ENCODE measurements at regions not wholly inside any gene's neighbourhood (a gene's known extent, or its start where the extent isn't known, plus 50 kb on each side); places are given as distances from the start of the nearest gene placed in this dataset.
A peak's percentile ranks its signal among the peaks of the same experiment; 100 is the strongest.

DNA sequence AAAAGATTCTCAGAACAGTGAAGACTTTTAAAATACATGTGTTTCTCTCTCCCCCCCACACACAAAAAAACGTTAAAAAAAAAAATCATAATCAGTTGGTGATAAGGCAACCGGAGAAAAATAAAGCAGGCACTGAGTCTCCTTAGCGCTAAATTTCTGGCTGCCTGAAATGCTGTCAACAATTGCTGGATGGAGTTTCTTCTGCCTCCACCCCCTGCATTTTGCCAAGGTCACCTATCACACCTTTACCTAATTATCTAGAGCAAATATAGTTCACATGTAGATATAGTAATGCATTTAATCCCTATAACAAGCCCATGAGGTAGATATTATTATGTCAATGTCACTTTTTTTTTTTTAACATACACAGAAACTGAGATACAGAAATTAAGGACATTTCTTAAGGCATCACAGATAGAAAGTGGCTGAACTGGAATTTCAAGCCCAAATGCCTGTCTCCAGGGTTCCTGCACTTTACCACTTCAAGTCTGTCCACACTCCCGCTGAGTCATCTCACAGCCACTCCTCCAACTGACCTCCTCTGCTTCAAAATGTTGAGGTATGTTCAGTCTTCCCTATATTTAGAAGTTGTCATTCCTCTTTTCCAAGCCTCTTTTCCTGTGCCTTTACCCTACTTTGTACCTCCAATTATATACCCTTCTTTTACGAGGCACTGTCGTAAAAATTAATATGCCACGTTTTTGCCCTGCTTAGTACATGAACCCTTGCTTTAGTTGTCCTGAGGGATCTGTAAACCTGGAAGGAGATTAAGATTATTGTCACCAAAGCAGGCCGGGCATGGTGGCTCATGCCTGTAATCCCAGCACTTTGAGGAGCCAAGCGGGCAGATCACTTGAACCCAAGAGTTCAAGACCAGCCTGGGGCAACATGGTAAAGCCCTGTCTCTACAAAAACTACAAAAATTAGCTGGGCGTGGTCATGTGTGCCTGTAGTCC lies 72.8 kb upstream of the MPP7 start:
- ATAC-seq, result no peak
- no peak for TF ChIP-seq ZNF70 (CRISPR knock-in tag; IDR thresholded peaks at IDR 0.05)
- no peak for TF ChIP-seq ZFP3 (CRISPR knock-in tag; IDR thresholded peaks at IDR 0.05)
- TF ChIP-seq CSDC2 (CRISPR knock-in tag; IDR thresholded peaks at IDR 0.05), result no peak
- TF ChIP-seq, protein P1, sequence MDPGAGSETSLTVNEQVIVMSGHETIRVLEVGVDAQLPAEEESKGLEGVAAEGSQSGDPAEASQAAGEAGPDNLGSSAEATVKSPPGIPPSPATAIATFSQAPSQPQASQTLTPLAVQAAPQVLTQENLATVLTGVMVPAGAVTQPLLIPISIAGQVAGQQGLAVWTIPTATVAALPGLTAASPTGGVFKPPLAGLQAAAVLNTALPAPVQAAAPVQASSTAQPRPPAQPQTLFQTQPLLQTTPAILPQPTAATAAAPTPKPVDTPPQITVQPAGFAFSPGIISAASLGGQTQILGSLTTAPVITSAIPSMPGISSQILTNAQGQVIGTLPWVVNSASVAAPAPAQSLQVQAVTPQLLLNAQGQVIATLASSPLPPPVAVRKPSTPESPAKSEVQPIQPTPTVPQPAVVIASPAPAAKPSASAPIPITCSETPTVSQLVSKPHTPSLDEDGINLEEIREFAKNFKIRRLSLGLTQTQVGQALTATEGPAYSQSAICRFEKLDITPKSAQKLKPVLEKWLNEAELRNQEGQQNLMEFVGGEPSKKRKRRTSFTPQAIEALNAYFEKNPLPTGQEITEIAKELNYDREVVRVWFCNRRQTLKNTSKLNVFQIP (CRISPR knock-in tag; IDR thresholded peaks at IDR 0.05; ENCODE audit: borderline replicate concordance, low read depth), result no peak

DNA sequence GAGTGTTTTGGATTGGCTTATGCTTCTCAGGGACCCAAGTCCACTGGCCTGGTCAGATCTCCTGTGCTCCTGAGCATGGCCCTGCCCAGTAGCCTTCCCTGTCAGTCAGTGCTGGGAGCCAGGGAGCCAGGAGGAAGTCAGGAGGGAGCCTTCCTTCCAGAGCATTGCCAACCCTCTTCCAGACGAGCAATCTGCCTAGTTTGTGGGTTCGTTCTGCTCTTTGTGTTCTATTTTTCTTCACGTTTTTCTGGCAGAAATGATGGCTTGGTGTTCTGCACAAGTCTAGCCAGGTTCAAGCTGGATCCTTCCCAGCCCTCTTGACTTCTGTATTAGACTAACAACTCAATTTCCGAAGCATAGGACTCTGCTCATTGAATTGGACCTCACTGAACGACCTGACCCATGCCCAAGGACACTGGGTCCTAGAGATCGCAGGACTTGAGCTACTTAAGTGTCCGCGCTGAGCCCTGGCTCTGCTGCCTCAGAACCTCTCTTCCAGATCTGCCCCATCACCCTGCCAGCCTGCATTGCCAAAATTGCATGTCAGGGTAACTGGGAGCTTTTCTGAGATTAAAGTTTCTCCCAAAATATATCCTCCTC lies 76.2 kb upstream of the MPP7 start:
- ATAC-seq, result no peak

DNA sequence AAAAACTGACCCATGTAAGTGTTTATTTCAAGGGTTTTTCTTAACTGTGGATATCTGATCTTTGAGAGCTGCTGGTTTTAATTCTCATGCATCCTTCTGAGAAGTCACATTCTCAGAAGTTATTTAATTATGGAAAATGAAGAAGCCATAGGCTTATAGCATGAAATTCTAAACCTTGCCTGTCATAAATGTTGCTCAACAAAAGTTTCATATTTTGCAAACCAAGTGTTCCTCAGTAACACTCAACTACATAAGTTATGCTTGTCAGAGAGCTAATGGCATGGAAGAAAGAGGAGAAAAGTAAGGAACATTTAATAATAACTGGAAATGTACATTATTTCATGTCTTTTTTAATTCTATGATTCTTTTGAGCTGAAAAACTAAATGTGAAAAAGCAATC lies 78.6 kb upstream of the MPP7 start:
- no peak for ATAC-seq
- TF ChIP-seq ZNF70 (CRISPR knock-in tag; IDR thresholded peaks at IDR 0.05), result no peak
- no peak for TF ChIP-seq CSDC2 (CRISPR knock-in tag; IDR thresholded peaks at IDR 0.05)
- no peak for TF ChIP-seq GLIS3 (CRISPR knock-in tag; IDR thresholded peaks at IDR 0.05)
- TF ChIP-seq ESRRG (CRISPR knock-in tag; IDR thresholded peaks at IDR 0.05), result no peak
- TF ChIP-seq ZC3H10 (CRISPR knock-in tag; IDR thresholded peaks at IDR 0.05), result no peak

More for the DNA sequence above, 76.2 kb upstream of the MPP7 start:
- TF ChIP-seq BACH2 (CRISPR knock-in tag; IDR thresholded peaks at IDR 0.05; ENCODE audit: borderline replicate concordance) (no peak), OSR1 (CRISPR knock-in tag; IDR thresholded peaks at IDR 0.05) (no peak), ESRRG (CRISPR knock-in tag; IDR thresholded peaks at IDR 0.05) (no peak), TCF4 (CRISPR knock-in tag; IDR thresholded peaks at IDR 0.05; ENCODE audit: borderline replicate concordance) (no peak), ARNTL (CRISPR knock-in tag; IDR thresholded peaks at IDR 0.05; ENCODE audit: borderline replicate concordance, low read depth) (no peak), PPARA (CRISPR knock-in tag; IDR thresholded peaks at IDR 0.05; ENCODE audit: borderline replicate concordance) (no peak)
- TF ChIP-seq, protein P2, sequence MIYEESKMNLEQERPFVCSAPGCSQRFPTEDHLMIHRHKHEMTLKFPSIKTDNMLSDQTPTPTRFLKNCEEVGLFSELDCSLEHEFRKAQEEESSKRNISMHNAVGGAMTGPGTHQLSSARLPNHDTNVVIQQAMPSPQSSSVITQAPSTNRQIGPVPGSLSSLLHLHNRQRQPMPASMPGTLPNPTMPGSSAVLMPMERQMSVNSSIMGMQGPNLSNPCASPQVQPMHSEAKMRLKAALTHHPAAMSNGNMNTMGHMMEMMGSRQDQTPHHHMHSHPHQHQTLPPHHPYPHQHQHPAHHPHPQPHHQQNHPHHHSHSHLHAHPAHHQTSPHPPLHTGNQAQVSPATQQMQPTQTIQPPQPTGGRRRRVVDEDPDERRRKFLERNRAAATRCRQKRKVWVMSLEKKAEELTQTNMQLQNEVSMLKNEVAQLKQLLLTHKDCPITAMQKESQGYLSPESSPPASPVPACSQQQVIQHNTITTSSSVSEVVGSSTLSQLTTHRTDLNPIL (CRISPR knock-in tag; IDR thresholded peaks at IDR 0.05; ENCODE audit: low read depth), result no peak

DNA sequence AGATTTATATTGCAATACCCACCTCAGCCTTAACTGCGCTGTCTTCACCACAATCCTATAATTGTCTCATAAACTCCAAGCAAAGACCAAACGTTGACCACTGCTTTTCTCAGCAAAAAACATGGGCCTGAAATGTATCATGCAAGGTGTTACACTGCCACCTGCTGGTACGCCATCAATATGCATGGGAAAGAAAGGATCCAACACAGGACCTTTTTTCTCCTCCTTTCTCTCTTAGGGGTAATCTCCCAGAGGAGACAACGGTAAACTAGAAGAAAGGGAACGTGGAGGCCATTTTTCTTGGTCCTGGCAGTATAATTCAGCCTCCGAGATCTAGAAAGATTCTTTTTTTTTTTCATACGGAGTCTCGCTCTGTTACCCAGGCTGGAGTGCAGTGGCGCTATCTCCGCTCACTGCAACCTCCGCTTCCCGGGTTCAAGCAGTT lies 79.1 kb upstream of the MPP7 start:
- no peak for TF ChIP-seq RARB (CRISPR knock-in tag; IDR thresholded peaks at IDR 0.05)
- TF ChIP-seq, protein P1 (CRISPR knock-in tag; IDR thresholded peaks at IDR 0.05; ENCODE audit: borderline replicate concordance, low read depth), result no peak
- no peak for TF ChIP-seq ARNTL (CRISPR knock-in tag; IDR thresholded peaks at IDR 0.05; ENCODE audit: borderline replicate concordance, low read depth)
- no peak for TF ChIP-seq SNAI2 (CRISPR knock-in tag; IDR thresholded peaks at IDR 0.05)
- no peak for TF ChIP-seq ZC3H10 (CRISPR knock-in tag; IDR thresholded peaks at IDR 0.05)
- TF ChIP-seq TOX (CRISPR knock-in tag; IDR thresholded peaks at IDR 0.05; ENCODE audit: borderline replicate concordance), result no peak
- TF ChIP-seq GLIS3 (CRISPR knock-in tag; IDR thresholded peaks at IDR 0.05), result no peak
- TF ChIP-seq, protein P2 (CRISPR knock-in tag; IDR thresholded peaks at IDR 0.05; ENCODE audit: low read depth), result no peak
- TF ChIP-seq ZNF565 (CRISPR knock-in tag; conservative IDR thresholded peaks at IDR 0.05; ENCODE audit: low read depth), result no peak
- TF ChIP-seq, protein P3, sequence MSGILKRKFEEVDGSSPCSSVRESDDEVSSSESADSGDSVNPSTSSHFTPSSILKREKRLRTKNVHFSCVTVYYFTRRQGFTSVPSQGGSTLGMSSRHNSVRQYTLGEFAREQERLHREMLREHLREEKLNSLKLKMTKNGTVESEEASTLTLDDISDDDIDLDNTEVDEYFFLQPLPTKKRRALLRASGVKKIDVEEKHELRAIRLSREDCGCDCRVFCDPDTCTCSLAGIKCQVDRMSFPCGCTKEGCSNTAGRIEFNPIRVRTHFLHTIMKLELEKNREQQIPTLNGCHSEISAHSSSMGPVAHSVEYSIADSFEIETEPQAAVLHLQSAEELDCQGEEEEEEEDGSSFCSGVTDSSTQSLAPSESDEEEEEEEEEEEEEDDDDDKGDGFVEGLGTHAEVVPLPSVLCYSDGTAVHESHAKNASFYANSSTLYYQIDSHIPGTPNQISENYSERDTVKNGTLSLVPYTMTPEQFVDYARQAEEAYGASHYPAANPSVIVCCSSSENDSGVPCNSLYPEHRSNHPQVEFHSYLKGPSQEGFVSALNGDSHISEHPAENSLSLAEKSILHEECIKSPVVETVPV (CRISPR knock-in tag; IDR thresholded peaks at IDR 0.05), result no peak
- no peak for TF ChIP-seq CSDC2 (CRISPR knock-in tag; IDR thresholded peaks at IDR 0.05)
- TF ChIP-seq, protein P4, sequence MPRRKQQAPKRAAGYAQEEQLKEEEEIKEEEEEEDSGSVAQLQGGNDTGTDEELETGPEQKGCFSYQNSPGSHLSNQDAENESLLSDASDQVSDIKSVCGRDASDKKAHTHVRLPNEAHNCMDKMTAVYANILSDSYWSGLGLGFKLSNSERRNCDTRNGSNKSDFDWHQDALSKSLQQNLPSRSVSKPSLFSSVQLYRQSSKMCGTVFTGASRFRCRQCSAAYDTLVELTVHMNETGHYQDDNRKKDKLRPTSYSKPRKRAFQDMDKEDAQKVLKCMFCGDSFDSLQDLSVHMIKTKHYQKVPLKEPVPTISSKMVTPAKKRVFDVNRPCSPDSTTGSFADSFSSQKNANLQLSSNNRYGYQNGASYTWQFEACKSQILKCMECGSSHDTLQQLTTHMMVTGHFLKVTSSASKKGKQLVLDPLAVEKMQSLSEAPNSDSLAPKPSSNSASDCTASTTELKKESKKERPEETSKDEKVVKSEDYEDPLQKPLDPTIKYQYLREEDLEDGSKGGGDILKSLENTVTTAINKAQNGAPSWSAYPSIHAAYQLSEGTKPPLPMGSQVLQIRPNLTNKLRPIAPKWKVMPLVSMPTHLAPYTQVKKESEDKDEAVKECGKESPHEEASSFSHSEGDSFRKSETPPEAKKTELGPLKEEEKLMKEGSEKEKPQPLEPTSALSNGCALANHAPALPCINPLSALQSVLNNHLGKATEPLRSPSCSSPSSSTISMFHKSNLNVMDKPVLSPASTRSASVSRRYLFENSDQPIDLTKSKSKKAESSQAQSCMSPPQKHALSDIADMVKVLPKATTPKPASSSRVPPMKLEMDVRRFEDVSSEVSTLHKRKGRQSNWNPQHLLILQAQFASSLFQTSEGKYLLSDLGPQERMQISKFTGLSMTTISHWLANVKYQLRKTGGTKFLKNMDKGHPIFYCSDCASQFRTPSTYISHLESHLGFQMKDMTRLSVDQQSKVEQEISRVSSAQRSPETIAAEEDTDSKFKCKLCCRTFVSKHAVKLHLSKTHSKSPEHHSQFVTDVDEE (CRISPR knock-in tag; IDR thresholded peaks at IDR 0.05), result no peak
- TF ChIP-seq ZNF8 (CRISPR knock-in tag; IDR thresholded peaks at IDR 0.05), result no peak
- TF ChIP-seq TCF4 (CRISPR knock-in tag; IDR thresholded peaks at IDR 0.05; ENCODE audit: borderline replicate concordance), result no peak
- TF ChIP-seq, protein P5, sequence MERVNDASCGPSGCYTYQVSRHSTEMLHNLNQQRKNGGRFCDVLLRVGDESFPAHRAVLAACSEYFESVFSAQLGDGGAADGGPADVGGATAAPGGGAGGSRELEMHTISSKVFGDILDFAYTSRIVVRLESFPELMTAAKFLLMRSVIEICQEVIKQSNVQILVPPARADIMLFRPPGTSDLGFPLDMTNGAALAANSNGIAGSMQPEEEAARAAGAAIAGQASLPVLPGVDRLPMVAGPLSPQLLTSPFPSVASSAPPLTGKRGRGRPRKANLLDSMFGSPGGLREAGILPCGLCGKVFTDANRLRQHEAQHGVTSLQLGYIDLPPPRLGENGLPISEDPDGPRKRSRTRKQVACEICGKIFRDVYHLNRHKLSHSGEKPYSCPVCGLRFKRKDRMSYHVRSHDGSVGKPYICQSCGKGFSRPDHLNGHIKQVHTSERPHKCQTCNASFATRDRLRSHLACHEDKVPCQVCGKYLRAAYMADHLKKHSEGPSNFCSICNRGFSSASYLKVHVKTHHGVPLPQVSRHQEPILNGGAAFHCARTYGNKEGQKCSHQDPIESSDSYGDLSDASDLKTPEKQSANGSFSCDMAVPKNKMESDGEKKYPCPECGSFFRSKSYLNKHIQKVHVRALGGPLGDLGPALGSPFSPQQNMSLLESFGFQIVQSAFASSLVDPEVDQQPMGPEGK (CRISPR knock-in tag; IDR thresholded peaks at IDR 0.05; ENCODE audit: borderline replicate concordance), result no peak
- TF ChIP-seq PPARA (CRISPR knock-in tag; IDR thresholded peaks at IDR 0.05; ENCODE audit: borderline replicate concordance), result no peak
- peak; percentile 99 for ATAC-seq
